K562 (cell line): ENCODE measurements at regions not wholly inside any gene's neighbourhood (a gene's known extent, or its start where the extent isn't known, plus 50 kb on each side); places are given as distances from the start of the nearest gene placed in this dataset.

Experiments used
- DNMT1 ChIP-seq: fragments of 450-650 bp; IDR thresholded peaks from 2 replicates; pipeline ENCODE4 v1.6.1; 2016; ENCODE audit warnings: antibody characterized with exemption, mild to moderate bottlenecking
- HMGN3 ChIP-seq: IDR thresholded peaks from 2 replicates; pipeline ENCODE4 v1.6.1; 2011; ENCODE audit warnings: borderline replicate concordance, low read depth, mild to moderate bottlenecking, mixed read lengths, low read length; ENCODE audit not compliant: insufficient read length; ENCODE audit errors: extremely low read depth
- POLR2A ChIP-seq: fragments of 450-650 bp; conservative IDR thresholded peaks from 2 replicates; pipeline ENCODE4 v1.6.1; 2016
- RNF2 ChIP-seq: sonication (generic); IDR thresholded peaks from 2 replicates; pipeline ENCODE4 v1.6.1; 2016
- SNIP1 ChIP-seq: fragments of 450-650 bp; IDR thresholded peaks from 2 replicates; pipeline ENCODE4 v1.7.1; 2017; ENCODE audit warnings: low read depth, mild to moderate bottlenecking
- TFE3 ChIP-seq: fragments of 450-650 bp; formaldehyde crosslinking; IDR thresholded peaks from 2 replicates; pipeline ENCODE4 v1.4.0; 2020; ENCODE audit warnings: mild to moderate bottlenecking, mixed read lengths
- THAP7 ChIP-seq: fragments of 250-450 bp; sonication (Bioruptor Pico); IDR thresholded peaks from 2 replicates; pipeline ENCODE4 v1.5.0; 2021
- ZNF174 ChIP-seq: fragments of 250-450 bp; sonication (Bioruptor Pico); IDR thresholded peaks from 2 replicates; pipeline ENCODE4 v1.4.0; 2020; ENCODE audit warnings: mild to moderate bottlenecking
- TF ChIP-seq, protein P1 (sequence below), 2 experiments: fragments of 450-650 bp; formaldehyde crosslinking in 1 of 2; IDR thresholded peaks; 2 replicates each; pipeline versions ENCODE4 v1.4.0 to v1.6.1; 2014 to 2020; ENCODE audit warnings: mild to moderate bottlenecking in 2 of 2, borderline replicate concordance in 1 of 2, low read depth in 1 of 2

DNA sequence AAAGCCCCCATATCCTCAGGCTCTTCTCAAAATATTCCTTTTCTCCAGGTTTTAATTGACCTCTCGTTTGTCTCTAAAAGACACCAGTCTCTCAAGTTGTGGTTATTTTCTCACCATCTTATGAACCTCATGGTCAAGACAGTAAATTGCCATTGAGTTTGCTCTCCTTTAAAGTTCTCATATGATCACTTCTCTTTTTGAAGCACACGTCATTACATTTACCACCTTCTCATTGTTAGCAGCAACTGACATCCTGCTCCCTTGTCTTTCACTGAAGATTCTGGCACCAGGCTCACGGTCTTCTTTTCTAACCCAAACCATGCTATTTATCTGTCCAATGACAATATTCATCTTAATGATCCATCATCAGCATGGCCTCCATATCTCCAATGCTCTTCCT, 324.2 kb downstream of the TMA16 start:
- TF ChIP-seq ZNF174 (CRISPR knock-in tag) (no peak), HMGN3 (no peak), POLR2A (no peak), TFE3 (CRISPR knock-in tag) (no peak), THAP7 (no peak), RNF2 (no peak), SNIP1 (no peak), DNMT1 (no peak)
- TF ChIP-seq, protein P1, sequence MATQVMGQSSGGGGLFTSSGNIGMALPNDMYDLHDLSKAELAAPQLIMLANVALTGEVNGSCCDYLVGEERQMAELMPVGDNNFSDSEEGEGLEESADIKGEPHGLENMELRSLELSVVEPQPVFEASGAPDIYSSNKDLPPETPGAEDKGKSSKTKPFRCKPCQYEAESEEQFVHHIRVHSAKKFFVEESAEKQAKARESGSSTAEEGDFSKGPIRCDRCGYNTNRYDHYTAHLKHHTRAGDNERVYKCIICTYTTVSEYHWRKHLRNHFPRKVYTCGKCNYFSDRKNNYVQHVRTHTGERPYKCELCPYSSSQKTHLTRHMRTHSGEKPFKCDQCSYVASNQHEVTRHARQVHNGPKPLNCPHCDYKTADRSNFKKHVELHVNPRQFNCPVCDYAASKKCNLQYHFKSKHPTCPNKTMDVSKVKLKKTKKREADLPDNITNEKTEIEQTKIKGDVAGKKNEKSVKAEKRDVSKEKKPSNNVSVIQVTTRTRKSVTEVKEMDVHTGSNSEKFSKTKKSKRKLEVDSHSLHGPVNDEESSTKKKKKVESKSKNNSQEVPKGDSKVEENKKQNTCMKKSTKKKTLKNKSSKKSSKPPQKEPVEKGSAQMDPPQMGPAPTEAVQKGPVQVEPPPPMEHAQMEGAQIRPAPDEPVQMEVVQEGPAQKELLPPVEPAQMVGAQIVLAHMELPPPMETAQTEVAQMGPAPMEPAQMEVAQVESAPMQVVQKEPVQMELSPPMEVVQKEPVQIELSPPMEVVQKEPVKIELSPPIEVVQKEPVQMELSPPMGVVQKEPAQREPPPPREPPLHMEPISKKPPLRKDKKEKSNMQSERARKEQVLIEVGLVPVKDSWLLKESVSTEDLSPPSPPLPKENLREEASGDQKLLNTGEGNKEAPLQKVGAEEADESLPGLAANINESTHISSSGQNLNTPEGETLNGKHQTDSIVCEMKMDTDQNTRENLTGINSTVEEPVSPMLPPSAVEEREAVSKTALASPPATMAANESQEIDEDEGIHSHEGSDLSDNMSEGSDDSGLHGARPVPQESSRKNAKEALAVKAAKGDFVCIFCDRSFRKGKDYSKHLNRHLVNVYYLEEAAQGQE (IDR thresholded peaks at IDR 0.05; ENCODE audit: borderline replicate concordance), result no peak
- TF ChIP-seq, protein P1 (CRISPR knock-in tag; IDR thresholded peaks at IDR 0.05; ENCODE audit: low read depth), result no peak
